Endothelial cell of umbilical vein (primary cell): ENCODE measurements at regions not wholly inside any gene's neighbourhood (a gene's known extent, or its start where the extent isn't known, plus 50 kb on each side); places are given as distances from the start of the nearest gene placed in this dataset.

Source experiments
- BruUV-seq: library from RNA; stranded (reverse); fragments of 400-500 nt; replicated peaks from 2 replicates; lab custom pipeline; 2021; lab: Mats Ljungman, UMichigan
- CTCF ChIA-PET: fragments of 300-600, 350-600 bp; sonication (Branson Sonifier 250); formaldehyde crosslinking; loops from one replicate; lab custom pipeline; 2021; ENCODE audit warnings: antibody characterized with exemption, inconsistent platforms; lab: Charles Lee
- POLR2A ChIA-PET: fragments of 300-600, 350-600 bp; sonication (Branson Sonifier 250); formaldehyde crosslinking; loops from one replicate; lab custom pipeline; 2021; ENCODE audit warnings: antibody characterized with exemption, inconsistent platforms; lab: Charles Lee
- DNase-seq: peaks from one replicate; pipeline ENCODE4 v3.0.0-alpha.2; 2011; ENCODE audit warnings: low read depth, low spot score
- FAIRE-seq: peaks from 2 replicates; lab custom pipeline; 2011; peaks lifted over from hg19 to GRCh38; lab: Jason Lieb, UNC
- H2AFZ ChIP-seq: 2 replicates; pipeline ENCODE4 v1.6.0; 2012; ENCODE audit warnings: low read depth, low read length, control low read depth, inconsistent platforms
- H3K27ac ChIP-seq: 2 replicates; pipeline ENCODE4 v1.5.1; 2011; ENCODE audit warnings: low read depth, mild to moderate bottlenecking, control low read depth, low read length, moderate library complexity; ENCODE audit not compliant: insufficient read depth
- H3K27me3 ChIP-seq, 2 experiments: 2 replicates each; pipeline versions ENCODE4 v1.6.0 to v1.6.1; 2011; ENCODE audit warnings: low read length in 2 of 2, mixed read lengths in 1 of 2; ENCODE audit not compliant: control insufficient read depth in 2 of 2, insufficient read depth in 2 of 2
- H3K36me3 ChIP-seq, 2 experiments: 2 replicates in 1 of 2; 3 replicates in 1 of 2; pipeline ENCODE4 v1.5.1; 2011; ENCODE audit warnings: low read length in 2 of 2, mild to moderate bottlenecking in 1 of 2, moderate library complexity in 1 of 2; ENCODE audit not compliant: control insufficient read depth in 2 of 2, insufficient read depth in 2 of 2; ENCODE audit errors: extremely low read depth in 1 of 2
- H3K4me1 ChIP-seq: 3 replicates; pipeline ENCODE4 v1.5.1; 2011; ENCODE audit warnings: mild to moderate bottlenecking, low read length; ENCODE audit not compliant: control insufficient read depth, insufficient read depth; ENCODE audit errors: extremely low read depth
- H3K4me2 ChIP-seq: 2 replicates; pipeline ENCODE4 v1.6.1; 2011; ENCODE audit warnings: low read length, control low read depth, mixed read lengths; ENCODE audit not compliant: insufficient read depth
- H3K4me3 ChIP-seq, 3 experiments: fragments of 200-600 bp in 1 of 3; sonication (generic), shearing (Covaris generic) in 1 of 3; replicated peaks in 1 of 3; 2 replicates each; pipeline ENCODE4 v1.5.1; 2011 to 2016; ENCODE audit warnings: control low read depth in 3 of 3, low read length in 3 of 3, mild to moderate bottlenecking in 2 of 3, inconsistent platforms in 1 of 3, low read depth in 1 of 3, moderate library complexity in 1 of 3; ENCODE audit not compliant: insufficient read depth in 1 of 3
- H3K79me2 ChIP-seq: 2 replicates; pipeline ENCODE4 v1.6.0; 2012; ENCODE audit warnings: low read length, inconsistent platforms; ENCODE audit not compliant: control insufficient read depth, insufficient read depth
- H3K9ac ChIP-seq: replicated peaks from 2 replicates; pipeline ENCODE3; 2011; ENCODE audit warnings: low read length, control low read depth; ENCODE audit not compliant: insufficient read depth; ENCODE audit errors: extremely low read depth
- H3K9me1 ChIP-seq: replicated peaks from 3 replicates; pipeline ENCODE4 v1.6.0; 2011; ENCODE audit warnings: mild to moderate bottlenecking, low read length; ENCODE audit not compliant: control insufficient read depth, insufficient read depth; ENCODE audit errors: extremely low read depth
- H3K9me3 ChIP-seq: replicated peaks from 2 replicates; pipeline ENCODE4 v1.5.1; 2012; ENCODE audit warnings: low read length, inconsistent platforms; ENCODE audit not compliant: control insufficient read depth, insufficient read depth
- H4K20me1 ChIP-seq: replicated peaks from 2 replicates; pipeline ENCODE3; 2011; ENCODE audit warnings: mild to moderate bottlenecking, low read length; ENCODE audit not compliant: control insufficient read depth, insufficient read depth; ENCODE audit errors: extremely low read depth
- CTCF ChIP-seq, 2 donors: IDR thresholded peaks; 1 replicate in 1 of 2; 2 replicates in 1 of 2; pipeline ENCODE4 v1.5.1; 2011; ENCODE audit warnings: low read length in 2 of 2, mild to moderate bottlenecking in 2 of 2, moderate library complexity in 2 of 2, control low read depth in 1 of 2, inconsistent platforms in 1 of 2, low read depth in 1 of 2; ENCODE audit not compliant: insufficient read depth in 1 of 2; ENCODE audit errors: extremely low read depth in 1 of 2
- EZH2 ChIP-seq: IDR thresholded peaks from 2 replicates; pipeline ENCODE4 v1.6.1; 2012; ENCODE audit warnings: borderline replicate concordance, low read depth, mild to moderate bottlenecking, moderate library complexity, low read length, inconsistent platforms; ENCODE audit not compliant: severe bottlenecking
- FOS ChIP-seq: IDR thresholded peaks from 2 replicates; pipeline ENCODE4 v1.6.1; 2011; ENCODE audit warnings: mild to moderate bottlenecking, low read length, moderate library complexity, borderline replicate concordance; ENCODE audit not compliant: insufficient read depth
- GATA2 ChIP-seq: IDR thresholded peaks from 2 replicates; pipeline ENCODE4 v1.7.0; 2011; ENCODE audit warnings: low read depth, mild to moderate bottlenecking, moderate library complexity, mixed read lengths, low read length; ENCODE audit not compliant: insufficient read length, insufficient read depth
- JUN ChIP-seq: IDR thresholded peaks from 2 replicates; pipeline ENCODE4 v1.6.1; 2011; ENCODE audit warnings: borderline replicate concordance, low read depth; ENCODE audit not compliant: insufficient read length, insufficient read depth
- MAX ChIP-seq: IDR thresholded peaks from 2 replicates; pipeline ENCODE4 v1.6.1; 2011; ENCODE audit not compliant: insufficient read depth, insufficient read length
- MYC ChIP-seq: IDR thresholded peaks from one replicate; pipeline ENCODE4 v1.6.1; 2011; ENCODE audit warnings: mild to moderate bottlenecking, low read depth, low read length
- POLR2A ChIP-seq: IDR thresholded peaks from 2 replicates; pipeline ENCODE4 v1.6.1; 2012; ENCODE audit warnings: low read depth, mild to moderate bottlenecking, control low read depth, low read length
- POLR2AphosphoS5 ChIP-seq: IDR thresholded peaks from 2 replicates; pipeline ENCODE4 v1.6.1; 2012; ENCODE audit warnings: low read depth, mild to moderate bottlenecking, control low read depth, low read length, moderate library complexity; ENCODE audit not compliant: insufficient read depth
- dilution Hi-C: fragments of 300-500 bp; cut with MboI; formaldehyde crosslinking; loops from one replicate; pipeline ENCODE4 v1.15.0; 2019; ENCODE audit warnings: low sequenced_read_pairs; ENCODE audit not compliant: extremely low pct_ligation_motif_present
- intact Hi-C: fragments of 100-400 bp; cut with micrococcal nuclease; formaldehyde crosslinking; loops from one replicate; pipeline ENCODE4 v1.10.0; 2022

GRCh38 chr15:62618846-62619504 is 423.6 kb upstream of the TPM1 start:
- POLR2A ChIA-PET, result no interaction called here
- no peak overlapping the region for H3K9ac ChIP-seq

More at GRCh38 chr15:62618846-62619504, 423.6 kb upstream of the TPM1 start:
- Histone ChIP-seq H3K4me2 (no peak overlapping the region), H3K27ac (no peak overlapping the region), H3K27me3 (no peaks in the 10 kb centered on the region), H4K20me1 (no peaks in the 10 kb centered on the region), H3K9me3 (no peaks in the 10 kb centered on the region), H3K36me3 (no peaks in the 10 kb centered on the region), H3K4me1 (no peaks in the 10 kb centered on the region), H3K9me1 (no peaks in the 10 kb centered on the region), H3K4me3 (no peak overlapping the region), H2AFZ (no peak overlapping the region), H3K79me2 (no peaks in the 10 kb centered on the region)
- BruUV-seq, result no TSS peak
- TF ChIP-seq GATA2, result no peak
- TF ChIP-seq EZH2, result no peak
- TF ChIP-seq MAX, result no peak
- TF ChIP-seq CTCF (IDR thresholded peaks at IDR 0.05; ENCODE audit: extremely low read depth in 1 of 2, insufficient read depth in 1 of 2, low read depth in 1 of 2, low read length in 2 of 2), result no peak
- no peak for TF ChIP-seq MYC
- no peak for TF ChIP-seq FOS
- TF ChIP-seq JUN, result no peak
- no peak for TF ChIP-seq POLR2AphosphoS5
- no peak for TF ChIP-seq POLR2A
- CTCF ChIA-PET, result no interaction called here
- DNase-seq, result no peak
- intact Hi-C loops (no loop called here), dilution Hi-C loops (no loop called here)
- no peak for FAIRE-seq
